Testis (tissue), 2 donors: ENCODE measurements at regions not wholly inside any gene's neighbourhood (a gene's known extent, or its start where the extent isn't known, plus 50 kb on each side); places are given as distances from the start of the nearest gene placed in this dataset.

ENCODE experiments used
- CTCF ChIP-seq, 3 experiments: fragments of 450-650 bp in 2 of 3; fragments of 200-600 bp in 1 of 3; sonication (generic) in 1 of 3; IDR thresholded peaks; one replicate each; pipeline ENCODE4 v1.5.1; 2016 to 2019; ENCODE audit warnings: antibody characterized with exemption in 3 of 3, mild to moderate bottlenecking in 2 of 3, moderate library complexity in 1 of 3
- POLR2A ChIP-seq: fragments of 450-650 bp; IDR thresholded peaks from one replicate; pipeline ENCODE4 v1.6.1; 2017; ENCODE audit warnings: antibody characterized with exemption, mild to moderate bottlenecking, moderate library complexity

- no peak for TF ChIP-seq CTCF (IDR thresholded peaks at IDR 0.05)
- no peak for TF ChIP-seq POLR2A
These were observed 83.1 kb upstream of the TSPAN8 start for GRCh38 chr12:71240946-71241345.
